ENCODE measurements at regions not wholly inside any gene's neighbourhood (a gene's known extent, or its start where the extent isn't known, plus 50 kb on each side); places are given as distances from the start of the nearest gene placed in this dataset.

- no CpG with 5 or more reads among the region's 2 CpGs for WGBS (ENCODE audit: extremely low coverage, insufficient coverage, insufficient read length)
- H4K8ac ChIP-seq (ENCODE audit: low read depth, low read length), result no peak overlapping the region
Observed at GRCh38 chr12:77681726-77682125, 149.0 kb upstream of the NAV3 start.

GRCh38 chr12:77679686-77680085, 151.0 kb upstream of the NAV3 start:
- Histone ChIP-seq H3K79me2 (ENCODE audit: control insufficient read depth, insufficient read depth, low read length, poor library complexity) (no peaks in the 10 kb centered on the region), H2AFZ (ENCODE audit: insufficient read depth, low read length, poor library complexity) (no peak overlapping the region), H3K79me1 (ENCODE audit: low read length) (no peaks in the 10 kb centered on the region), H2AK5ac (ENCODE audit: low read length) (no peak overlapping the region), H3K9me3 (ENCODE audit: insufficient read depth, low read depth, low read length) (no peaks in the 10 kb centered on the region), H3K27ac (ENCODE audit: low read depth, low read length) (no peak overlapping the region), H4K8ac (ENCODE audit: low read depth, low read length) (no peak overlapping the region), H3K18ac (ENCODE audit: low read length) (no peak overlapping the region), H2BK120ac (ENCODE audit: insufficient read depth, low read length, poor library complexity) (no peak overlapping the region), H3K14ac (ENCODE audit: low read length) (no peak overlapping the region), H3K4ac (ENCODE audit: low read depth, low read length) (no peak overlapping the region), H2BK5ac (ENCODE audit: low read depth, low read length, poor library complexity) (no peak overlapping the region), H3K4me2 (ENCODE audit: low read length) (no peak overlapping the region), H4K91ac (ENCODE audit: low read depth, low read length) (no peak overlapping the region), H3K4me3 (ENCODE audit: low read depth, low read length) (no peak overlapping the region), H3K27me3 (ENCODE audit: insufficient read depth, low read length) (no peaks in the 10 kb centered on the region), H3K4me1 (ENCODE audit: control insufficient read depth in 1 of 2, insufficient read depth in 2 of 2, low read length in 2 of 2) (no peaks in the 10 kb centered on the region), H3K36me3 (ENCODE audit: control insufficient read depth in 1 of 2, insufficient read depth in 2 of 2, low read length in 2 of 2) (no peaks in the 10 kb centered on the region), H4K12ac (ENCODE audit: low read depth, low read length) (no peak overlapping the region), H2BK12ac (ENCODE audit: low read length) (no peak overlapping the region), H3K9ac (ENCODE audit: low read length) (no peak overlapping the region), H3K23ac (ENCODE audit: low read length) (peak overlapping the region; percentile 99)
- no CpG with 5 or more reads among the region's 8 CpGs for WGBS (ENCODE audit: extremely low coverage, insufficient coverage, insufficient read length)
- DNase-seq, result no peak

More at GRCh38 chr12:77681726-77682125, 149.0 kb upstream of the NAV3 start:
- Histone ChIP-seq H3K36me3 (ENCODE audit: control insufficient read depth in 1 of 2, insufficient read depth in 2 of 2, low read length in 2 of 2) (no peaks in the 10 kb centered on the region), H2AK5ac (ENCODE audit: low read length) (no peak overlapping the region), H3K18ac (ENCODE audit: low read length) (no peak overlapping the region), H3K4me3 (ENCODE audit: low read depth, low read length) (no peak overlapping the region), H3K4ac (ENCODE audit: low read depth, low read length) (no peak overlapping the region), H2AFZ (ENCODE audit: insufficient read depth, low read length, poor library complexity) (no peak overlapping the region), H2BK5ac (ENCODE audit: low read depth, low read length, poor library complexity) (no peak overlapping the region), H4K12ac (ENCODE audit: low read depth, low read length) (no peak overlapping the region), H3K14ac (ENCODE audit: low read length) (no peak overlapping the region), H3K27ac (ENCODE audit: low read depth, low read length) (no peak overlapping the region), H2BK12ac (ENCODE audit: low read length) (no peak overlapping the region), H3K9ac (ENCODE audit: low read length) (no peak overlapping the region), H4K91ac (ENCODE audit: low read depth, low read length) (no peak overlapping the region), H3K27me3 (ENCODE audit: insufficient read depth, low read length) (no peaks in the 10 kb centered on the region), H3K79me1 (ENCODE audit: low read length) (no peaks in the 10 kb centered on the region), H3K4me1 (ENCODE audit: control insufficient read depth in 1 of 2, insufficient read depth in 2 of 2, low read length in 2 of 2) (no peaks in the 10 kb centered on the region), H3K79me2 (ENCODE audit: control insufficient read depth, insufficient read depth, low read length, poor library complexity) (no peaks in the 10 kb centered on the region), H3K9me3 (ENCODE audit: insufficient read depth, low read depth, low read length) (no peaks in the 10 kb centered on the region), H3K23ac (ENCODE audit: low read length) (no peak overlapping the region), H2BK120ac (ENCODE audit: insufficient read depth, low read length, poor library complexity) (no peak overlapping the region), H3K4me2 (ENCODE audit: low read length) (no peak overlapping the region)
- DNase-seq, result no peak

- Histone ChIP-seq H3K18ac (ENCODE audit: low read length) (no peak overlapping the region), H4K91ac (ENCODE audit: low read depth, low read length) (no peak overlapping the region), H3K4me3 (ENCODE audit: low read depth, low read length) (no peak overlapping the region), H4K8ac (ENCODE audit: low read depth, low read length) (no peak overlapping the region), H3K27me3 (ENCODE audit: insufficient read depth, low read length) (no peaks in the 10 kb centered on the region), H3K79me1 (ENCODE audit: low read length) (no peaks in the 10 kb centered on the region), H3K4me2 (ENCODE audit: low read length) (no peak overlapping the region), H2BK120ac (ENCODE audit: insufficient read depth, low read length, poor library complexity) (no peak overlapping the region), H3K23ac (ENCODE audit: low read length) (no peak overlapping the region), H3K36me3 (ENCODE audit: control insufficient read depth in 1 of 2, insufficient read depth in 2 of 2, low read length in 2 of 2) (no peaks in the 10 kb centered on the region), H3K4ac (ENCODE audit: low read depth, low read length) (no peak overlapping the region), H3K79me2 (ENCODE audit: control insufficient read depth, insufficient read depth, low read length, poor library complexity) (no peaks in the 10 kb centered on the region), H2AK5ac (ENCODE audit: low read length) (no peak overlapping the region), H3K4me1 (ENCODE audit: control insufficient read depth in 1 of 2, insufficient read depth in 2 of 2, low read length in 2 of 2) (no peaks in the 10 kb centered on the region), H2BK5ac (ENCODE audit: low read depth, low read length, poor library complexity) (no peak overlapping the region), H3K9me3 (ENCODE audit: insufficient read depth, low read depth, low read length) (no peaks in the 10 kb centered on the region), H2BK12ac (ENCODE audit: low read length) (no peak overlapping the region), H3K14ac (ENCODE audit: low read length) (no peak overlapping the region), H2AFZ (ENCODE audit: insufficient read depth, low read length, poor library complexity) (no peak overlapping the region), H3K27ac (ENCODE audit: low read depth, low read length) (no peak overlapping the region), H4K12ac (ENCODE audit: low read depth, low read length) (no peak overlapping the region), H3K9ac (ENCODE audit: low read length) (no peak overlapping the region)
- no CpG with 5 or more reads among the region's 1 CpG for WGBS (ENCODE audit: extremely low coverage, insufficient coverage, insufficient read length)
- peak in 1 of 2 donors; percentile 3 for DNase-seq
Observed at GRCh38 chr12:77678621-77679020, 152.1 kb upstream of the NAV3 start.

- Histone ChIP-seq H4K91ac (ENCODE audit: low read depth, low read length) (no peak overlapping the region), H2BK12ac (ENCODE audit: low read length) (no peak overlapping the region), H4K12ac (ENCODE audit: low read depth, low read length) (no peak overlapping the region), H3K14ac (ENCODE audit: low read length) (no peak overlapping the region), H3K4me3 (ENCODE audit: low read depth, low read length) (no peak overlapping the region), H3K9me3 (ENCODE audit: insufficient read depth, low read depth, low read length) (peaks cover 2% of the 10 kb centered on the region), H3K4me2 (ENCODE audit: low read length) (no peak overlapping the region), H3K36me3 (ENCODE audit: control insufficient read depth in 1 of 2, insufficient read depth in 2 of 2, low read length in 2 of 2) (no peaks in the 10 kb centered on the region), H3K9ac (ENCODE audit: low read length) (no peak overlapping the region), H2AFZ (ENCODE audit: insufficient read depth, low read length, poor library complexity) (no peak overlapping the region), H3K27ac (ENCODE audit: low read depth, low read length) (peak overlapping the region; percentile 49), H4K8ac (ENCODE audit: low read depth, low read length) (no peak overlapping the region), H3K4ac (ENCODE audit: low read depth, low read length) (no peak overlapping the region), H3K18ac (ENCODE audit: low read length) (no peak overlapping the region), H2BK120ac (ENCODE audit: insufficient read depth, low read length, poor library complexity) (no peak overlapping the region), H3K23ac (ENCODE audit: low read length) (no peak overlapping the region), H3K79me1 (ENCODE audit: low read length) (no peaks in the 10 kb centered on the region), H2BK5ac (ENCODE audit: low read depth, low read length, poor library complexity) (no peak overlapping the region), H3K27me3 (ENCODE audit: insufficient read depth, low read length) (no peaks in the 10 kb centered on the region), H3K79me2 (ENCODE audit: control insufficient read depth, insufficient read depth, low read length, poor library complexity) (no peaks in the 10 kb centered on the region), H2AK5ac (ENCODE audit: low read length) (no peak overlapping the region), H3K4me1 (ENCODE audit: control insufficient read depth in 1 of 2, insufficient read depth in 2 of 2, low read length in 2 of 2) (peaks cover 0 to 4% of the 10 kb centered on the region in 2 experiments)
- WGBS (ENCODE audit: extremely low coverage, insufficient coverage, insufficient read length), result no CpG with 5 or more reads among the region's 6 CpGs
- DNase-seq, result peak; percentile 7 to 11
Observed at GRCh38 chr12:77667101-77667500, 163.6 kb upstream of the NAV3 start.
